ENCODE measurements at regions not wholly inside any gene's neighbourhood (a gene's known extent, or its start where the extent isn't known, plus 50 kb on each side); places are given as distances from the start of the nearest gene placed in this dataset.
"Not testable (repeated sequence)": the region's sequence is repeated elsewhere in the genome, so short reads cannot be mapped to it uniquely, and the experiment has no call there.

DNA sequence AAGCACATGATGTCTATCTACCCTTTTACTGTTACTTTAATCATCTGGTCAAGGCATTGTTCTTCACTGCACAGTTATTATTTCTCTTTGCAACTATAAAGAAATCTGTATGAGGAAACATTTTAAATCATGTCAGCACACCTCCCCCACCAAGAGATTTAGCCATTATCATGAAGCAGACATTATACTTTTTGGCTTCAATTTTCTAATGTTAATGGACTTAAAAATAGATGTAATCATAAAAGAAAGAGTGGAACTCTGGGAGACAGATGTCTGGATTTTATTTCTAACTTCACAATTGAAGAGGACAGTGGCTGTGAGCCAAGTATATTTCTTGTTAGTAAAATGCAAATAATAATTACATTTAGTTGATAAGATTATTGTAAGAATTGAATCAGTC is 932.4 kb downstream of the TAF11L14 start:
- H3K27ac ChIP-seq, result no peak overlapping the region
- TF ChIP-seq, protein P1, sequence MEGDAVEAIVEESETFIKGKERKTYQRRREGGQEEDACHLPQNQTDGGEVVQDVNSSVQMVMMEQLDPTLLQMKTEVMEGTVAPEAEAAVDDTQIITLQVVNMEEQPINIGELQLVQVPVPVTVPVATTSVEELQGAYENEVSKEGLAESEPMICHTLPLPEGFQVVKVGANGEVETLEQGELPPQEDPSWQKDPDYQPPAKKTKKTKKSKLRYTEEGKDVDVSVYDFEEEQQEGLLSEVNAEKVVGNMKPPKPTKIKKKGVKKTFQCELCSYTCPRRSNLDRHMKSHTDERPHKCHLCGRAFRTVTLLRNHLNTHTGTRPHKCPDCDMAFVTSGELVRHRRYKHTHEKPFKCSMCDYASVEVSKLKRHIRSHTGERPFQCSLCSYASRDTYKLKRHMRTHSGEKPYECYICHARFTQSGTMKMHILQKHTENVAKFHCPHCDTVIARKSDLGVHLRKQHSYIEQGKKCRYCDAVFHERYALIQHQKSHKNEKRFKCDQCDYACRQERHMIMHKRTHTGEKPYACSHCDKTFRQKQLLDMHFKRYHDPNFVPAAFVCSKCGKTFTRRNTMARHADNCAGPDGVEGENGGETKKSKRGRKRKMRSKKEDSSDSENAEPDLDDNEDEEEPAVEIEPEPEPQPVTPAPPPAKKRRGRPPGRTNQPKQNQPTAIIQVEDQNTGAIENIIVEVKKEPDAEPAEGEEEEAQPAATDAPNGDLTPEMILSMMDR (IDR thresholded peaks at IDR 0.05), result no peak
- TF ChIP-seq ZFX (IDR thresholded peaks at IDR 0.05; ENCODE audit: borderline replicate concordance), result no peak

DNA sequence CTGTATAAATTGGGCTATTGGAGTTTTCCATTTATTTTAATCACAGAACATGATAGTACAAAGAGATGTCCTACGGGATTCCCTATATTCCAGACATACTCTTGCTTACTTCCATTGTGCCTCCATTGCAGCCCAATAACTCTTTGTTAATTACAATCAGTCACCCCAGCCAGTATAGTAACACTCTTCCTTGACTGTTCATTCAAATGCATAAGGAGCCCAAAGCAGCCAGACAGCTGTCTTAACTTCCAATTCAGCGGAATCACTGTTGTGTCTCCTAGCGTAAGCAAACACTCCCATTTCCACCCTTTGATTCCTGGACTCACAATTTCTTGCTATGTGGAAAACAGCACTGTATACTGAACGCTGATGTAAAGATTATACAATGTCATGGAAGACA is 942.3 kb downstream of the TAF11L14 start:
- no peak overlapping the region for H3K27ac ChIP-seq
- TF ChIP-seq, protein P1 (IDR thresholded peaks at IDR 0.05), result no peak
- TF ChIP-seq ZFX (IDR thresholded peaks at IDR 0.05; ENCODE audit: borderline replicate concordance), result no peak

DNA sequence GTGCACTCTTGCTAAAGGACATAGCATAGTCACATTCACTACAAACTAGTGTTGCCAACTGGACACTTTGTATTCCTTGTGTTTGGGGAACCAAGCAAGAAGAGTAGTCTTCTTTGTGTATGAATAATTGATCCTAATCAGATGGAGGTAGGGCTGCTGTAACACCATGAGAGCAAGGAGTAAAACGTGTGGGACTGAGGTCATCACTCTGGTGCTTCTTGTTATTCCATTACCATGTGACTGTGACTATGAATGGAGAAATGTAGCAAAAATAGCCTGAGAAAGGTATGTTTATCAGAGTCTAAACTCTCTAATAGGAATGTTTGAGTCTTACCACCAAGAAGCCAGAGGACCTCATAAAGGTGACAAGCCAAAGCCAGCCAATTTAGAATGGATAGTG is 966.9 kb downstream of the TAF11L14 start:
- TF ChIP-seq, protein P1 (IDR thresholded peaks at IDR 0.05), result no peak
- no peak for TF ChIP-seq ZFX (IDR thresholded peaks at IDR 0.05; ENCODE audit: borderline replicate concordance)
- no peak overlapping the region for H3K27ac ChIP-seq

DNA sequence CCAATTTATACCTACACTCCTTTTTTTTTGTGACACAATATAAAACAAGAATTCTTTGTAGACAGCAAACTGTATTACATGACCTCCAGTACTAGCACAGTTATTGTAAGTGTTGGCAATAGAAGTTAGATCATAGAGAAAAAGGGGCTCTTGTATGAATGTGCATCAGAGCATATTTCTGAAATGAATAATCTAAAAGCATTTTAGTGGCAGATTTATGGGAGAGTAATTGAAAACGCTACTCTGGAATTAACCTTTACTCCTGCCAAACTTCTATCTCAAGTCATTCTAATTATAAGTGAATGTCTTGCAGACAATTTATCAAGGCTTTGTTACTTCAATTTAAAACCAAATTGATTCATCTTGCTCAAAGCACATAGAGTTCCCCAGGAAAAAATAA is 968.1 kb downstream of the TAF11L14 start:
- TF ChIP-seq ZFX (IDR thresholded peaks at IDR 0.05; ENCODE audit: borderline replicate concordance), result no peak
- TF ChIP-seq, protein P1 (IDR thresholded peaks at IDR 0.05), result no peak
- no peak overlapping the region for H3K27ac ChIP-seq

DNA sequence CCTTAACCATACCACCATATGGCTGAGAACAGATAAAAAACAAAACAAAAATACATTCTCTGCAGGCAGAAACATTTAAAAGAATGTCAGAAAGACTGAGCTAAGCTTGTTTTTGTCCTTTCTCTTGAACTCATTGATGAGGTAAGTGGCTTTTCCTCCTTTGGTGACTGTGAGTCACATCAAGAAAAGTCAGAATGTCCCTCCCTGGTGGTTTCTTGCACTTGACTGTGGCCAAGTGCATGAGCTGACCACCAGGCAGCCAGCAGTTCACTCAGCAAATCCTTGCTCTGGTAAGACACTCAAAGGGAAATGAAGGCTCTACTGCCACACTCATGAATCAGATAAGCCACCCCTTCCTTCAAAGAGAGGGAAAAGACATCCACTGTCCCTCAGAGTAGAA is 970.9 kb downstream of the TAF11L14 start:
- no peak for TF ChIP-seq ZFX (IDR thresholded peaks at IDR 0.05; ENCODE audit: borderline replicate concordance)
- TF ChIP-seq, protein P1 (IDR thresholded peaks at IDR 0.05), result no peak
- H3K27ac ChIP-seq, result no peak overlapping the region

DNA sequence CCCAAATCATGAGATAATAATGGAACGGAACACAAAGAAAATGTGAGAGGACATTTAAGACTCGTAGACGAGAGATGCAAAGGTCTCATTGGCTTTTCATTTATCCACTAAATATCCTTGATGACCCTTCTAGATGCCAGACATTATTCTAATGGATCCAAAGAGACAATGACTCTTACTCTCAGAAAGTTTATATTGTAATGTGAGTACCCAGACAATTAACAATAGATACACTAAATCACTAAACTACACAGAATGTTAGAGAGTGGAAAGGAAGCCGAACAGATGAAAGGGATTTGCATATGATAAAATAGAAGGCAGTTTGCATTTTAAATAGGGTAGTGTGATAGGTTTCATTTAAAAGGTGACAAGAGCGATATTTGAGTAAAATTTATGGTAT is 973.3 kb downstream of the TAF11L14 start:
- H3K27ac ChIP-seq, result no peak overlapping the region
- TF ChIP-seq, protein P1 (IDR thresholded peaks at IDR 0.05), result no peak
- no peak for TF ChIP-seq ZFX (IDR thresholded peaks at IDR 0.05; ENCODE audit: borderline replicate concordance)

DNA sequence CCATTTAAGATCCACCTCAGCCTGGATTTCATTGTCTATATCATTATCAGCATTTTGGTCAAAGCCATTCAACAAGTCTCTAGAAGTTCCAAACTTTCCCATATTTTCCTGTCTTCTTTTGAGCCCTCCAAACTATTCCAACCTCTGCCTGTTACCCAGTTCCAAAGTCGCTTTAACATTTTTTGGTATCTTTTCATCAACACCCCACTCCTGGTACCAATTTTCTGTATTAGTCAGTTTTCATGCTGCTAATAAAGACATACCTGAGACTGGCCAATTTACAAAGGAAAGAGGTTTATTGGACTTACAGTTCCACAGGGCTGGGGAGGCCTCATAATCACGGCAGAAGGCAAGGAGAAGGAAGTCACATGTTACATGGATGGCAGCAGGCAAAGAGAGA is 982.9 kb downstream of the TAF11L14 start:
- not testable (repeated sequence) for H3K27ac ChIP-seq

DNA sequence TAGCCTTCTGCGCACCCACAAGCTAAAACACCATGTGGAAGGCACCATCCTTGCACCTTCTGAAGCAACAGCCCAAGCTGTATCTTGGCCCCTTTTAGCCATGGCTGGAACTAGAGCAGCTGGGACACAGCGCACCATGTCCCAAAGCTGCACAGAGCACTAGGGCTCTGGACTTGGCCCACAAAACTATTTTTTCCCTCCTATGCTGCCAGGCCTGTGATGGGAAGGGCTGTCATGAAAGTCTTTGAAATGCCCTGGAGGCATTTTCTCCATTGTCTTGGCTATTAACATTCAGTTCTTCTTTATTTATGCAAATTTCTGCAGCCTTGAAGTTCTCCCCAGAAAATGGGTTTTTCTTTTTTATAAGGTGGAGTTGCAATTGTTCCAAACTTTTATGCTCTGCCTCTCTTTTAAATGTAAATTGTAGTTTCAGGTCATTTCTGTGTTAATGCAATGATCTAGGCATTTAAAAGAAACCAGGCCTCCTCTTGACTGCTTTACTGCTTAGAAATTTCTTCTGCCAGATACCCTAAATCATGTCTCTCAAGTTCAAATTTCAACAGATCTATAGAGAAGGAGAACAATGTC is 996.3 kb downstream of the TAF11L14 start:
- no peak overlapping the region for H3K27ac ChIP-seq
- TF ChIP-seq ZFX (IDR thresholded peaks at IDR 0.05; ENCODE audit: borderline replicate concordance), result no peak
- TF ChIP-seq, protein P1 (IDR thresholded peaks at IDR 0.05), result no peak

All from 22Rv1 (cell line).